DLD1 (cell line): ENCODE measurements at regions not wholly inside any gene's neighbourhood (a gene's known extent, or its start where the extent isn't known, plus 50 kb on each side); places are given as distances from the start of the nearest gene placed in this dataset.

ENCODE experiments used
- in situ Hi-C: cut with HindIII; loops from 2 replicates; pipeline ENCODE4 v1.10.0; 2017; ENCODE audit warnings: low sequenced_read_pairs

- in situ Hi-C loops, result no loop called here
Measured at GRCh38 chr20:40806929-40807820, 118.1 kb upstream of the MAFB start.

- in situ Hi-C loops, result no loop called here
Measured at GRCh38 chr20:40807821-40808170, 118.8 kb upstream of the MAFB start.

GRCh38 chr20:40808936-40809335 lies 119.9 kb upstream of the MAFB start:
- in situ Hi-C loops, result no loop called here

GRCh38 chr20:40809361-40809760 lies 120.3 kb upstream of the MAFB start:
- in situ Hi-C loops, result no loop called here

GRCh38 chr20:40810332-40811000 lies 121.4 kb upstream of the MAFB start:
- in situ Hi-C loops, result no loop called here

- in situ Hi-C loops, result no loop called here
Measured at GRCh38 chr20:40811004-40811403, 122.0 kb upstream of the MAFB start.

- in situ Hi-C loops, result no loop called here
Measured at GRCh38 chr20:40811660-40812414, 122.8 kb upstream of the MAFB start.

GRCh38 chr20:40812415-40812925 lies 123.4 kb upstream of the MAFB start:
- in situ Hi-C loops, result no loop called here

GRCh38 chr20:40813029-40813431 lies 124.0 kb upstream of the MAFB start:
- in situ Hi-C loops, result no loop called here

- in situ Hi-C loops, result no loop called here
Measured at GRCh38 chr20:40813708-40814630, 124.9 kb upstream of the MAFB start.

- in situ Hi-C loops, result no loop called here
Measured at GRCh38 chr20:40814631-40814960, 125.6 kb upstream of the MAFB start.

GRCh38 chr20:40815156-40816038 lies 126.4 kb upstream of the MAFB start:
- in situ Hi-C loops, result no loop called here

GRCh38 chr20:40816039-40816352 lies 127.0 kb upstream of the MAFB start:
- in situ Hi-C loops, result no loop called here

GRCh38 chr20:40821429-40821828 lies 132.4 kb upstream of the MAFB start:
- in situ Hi-C loops, result no loop called here

GRCh38 chr20:40826699-40827098 lies 137.7 kb upstream of the MAFB start:
- in situ Hi-C loops, result no loop called here

GRCh38 chr20:40835321-40835720 lies 146.3 kb upstream of the MAFB start:
- in situ Hi-C loops, result no loop called here

GRCh38 chr20:40838509-40838908 lies 149.5 kb upstream of the MAFB start:
- in situ Hi-C loops, result no loop called here

GRCh38 chr20:40843251-40843650 lies 154.2 kb upstream of the MAFB start:
- in situ Hi-C loops, result no loop called here

GRCh38 chr20:40844332-40844731 lies 155.3 kb upstream of the MAFB start:
- in situ Hi-C loops, result no loop called here

GRCh38 chr20:40848096-40848495 lies 159.1 kb upstream of the MAFB start:
- in situ Hi-C loops, result no loop called here
